ENCODE measurements at regions not wholly inside any gene's neighbourhood (a gene's known extent, or its start where the extent isn't known, plus 50 kb on each side); places are given as distances from the start of the nearest gene placed in this dataset.
"Not testable (repeated sequence)": the region's sequence is repeated elsewhere in the genome, so short reads cannot be mapped to it uniquely, and the experiment has no call there.

DNA sequence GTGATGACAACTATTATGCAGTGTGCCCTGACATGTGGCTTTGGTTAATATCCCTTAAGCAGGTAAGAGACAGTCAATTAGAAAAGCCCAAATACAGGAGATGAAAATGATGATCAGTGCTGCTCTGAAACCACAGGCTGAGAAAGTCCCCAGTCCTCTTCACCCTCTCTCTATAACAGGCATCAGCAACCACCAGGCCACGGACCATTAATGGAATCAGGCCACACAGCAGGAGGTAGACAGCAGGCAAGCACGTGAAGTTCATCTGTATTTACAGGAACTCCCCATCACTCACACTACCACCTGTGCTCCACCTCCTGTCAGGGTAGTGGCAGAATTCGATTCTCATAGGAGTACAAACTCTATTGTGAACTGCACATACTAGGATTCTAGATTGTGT lies 591.6 kb upstream of the CYLC2 start:
- TF ChIP-seq, protein P1, sequence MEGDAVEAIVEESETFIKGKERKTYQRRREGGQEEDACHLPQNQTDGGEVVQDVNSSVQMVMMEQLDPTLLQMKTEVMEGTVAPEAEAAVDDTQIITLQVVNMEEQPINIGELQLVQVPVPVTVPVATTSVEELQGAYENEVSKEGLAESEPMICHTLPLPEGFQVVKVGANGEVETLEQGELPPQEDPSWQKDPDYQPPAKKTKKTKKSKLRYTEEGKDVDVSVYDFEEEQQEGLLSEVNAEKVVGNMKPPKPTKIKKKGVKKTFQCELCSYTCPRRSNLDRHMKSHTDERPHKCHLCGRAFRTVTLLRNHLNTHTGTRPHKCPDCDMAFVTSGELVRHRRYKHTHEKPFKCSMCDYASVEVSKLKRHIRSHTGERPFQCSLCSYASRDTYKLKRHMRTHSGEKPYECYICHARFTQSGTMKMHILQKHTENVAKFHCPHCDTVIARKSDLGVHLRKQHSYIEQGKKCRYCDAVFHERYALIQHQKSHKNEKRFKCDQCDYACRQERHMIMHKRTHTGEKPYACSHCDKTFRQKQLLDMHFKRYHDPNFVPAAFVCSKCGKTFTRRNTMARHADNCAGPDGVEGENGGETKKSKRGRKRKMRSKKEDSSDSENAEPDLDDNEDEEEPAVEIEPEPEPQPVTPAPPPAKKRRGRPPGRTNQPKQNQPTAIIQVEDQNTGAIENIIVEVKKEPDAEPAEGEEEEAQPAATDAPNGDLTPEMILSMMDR (IDR thresholded peaks at IDR 0.05; ENCODE audit: insufficient read depth, low read length, poor library complexity, severe bottlenecking), result no peak
- no peak for TF ChIP-seq EZH2phosphoT487 (conservative IDR thresholded peaks at IDR 0.05; ENCODE audit: low read length)

DNA sequence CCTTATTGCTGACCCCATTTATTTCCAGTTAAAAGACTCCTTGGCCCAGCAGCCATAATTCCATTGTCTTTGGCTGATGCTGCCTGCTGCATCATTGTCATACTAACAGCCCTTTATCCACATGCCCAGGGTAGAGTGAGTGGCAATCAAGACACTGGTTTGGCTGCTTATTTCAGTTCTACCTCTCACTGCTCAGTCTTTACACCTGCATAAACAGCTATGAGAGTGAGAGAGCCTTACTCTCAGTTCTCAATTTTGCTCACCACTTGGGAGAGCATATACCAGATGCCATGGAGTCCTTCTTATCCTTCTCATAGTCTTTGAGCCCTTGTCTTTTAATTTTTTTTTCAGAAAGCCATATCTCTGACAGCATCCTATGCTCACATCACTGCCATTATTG lies 596.9 kb upstream of the CYLC2 start:
- TF ChIP-seq, protein P1 (IDR thresholded peaks at IDR 0.05; ENCODE audit: insufficient read depth, low read length, poor library complexity, severe bottlenecking), result no peak
- TF ChIP-seq EZH2phosphoT487 (conservative IDR thresholded peaks at IDR 0.05; ENCODE audit: low read length), result no peak
- Histone ChIP-seq H3K9me2 (replicated peaks; ENCODE audit: insufficient read depth, low read length) (no peaks in the 10 kb centered on the region), H3K9me3 (ENCODE audit: insufficient read depth, low read length) (no peaks in the 10 kb centered on the region), H3K27me3 (ENCODE audit: low read length) (no peaks in the 10 kb centered on the region), H3K27ac (ENCODE audit: low read depth, low read length) (no peak overlapping the region), H4K20me1 (ENCODE audit: low read depth, low read length) (no peaks in the 10 kb centered on the region), H3F3A (ENCODE audit: insufficient read depth) (no peaks in the 10 kb centered on the region), H3K79me2 (ENCODE audit: insufficient read depth, low read length) (no peaks in the 10 kb centered on the region), H3K36me3 (ENCODE audit: low read length) (no peaks in the 10 kb centered on the region), H2AFZ (ENCODE audit: low read depth, low read length, severe bottlenecking) (no peak overlapping the region), H3K4me3 (ENCODE audit: insufficient read depth, low read length, poor library complexity, severe bottlenecking) (no peak overlapping the region), H3K4me2 (ENCODE audit: low read depth, low read length, poor library complexity, severe bottlenecking) (no peak overlapping the region), H3K9ac (ENCODE audit: low read length) (no peak overlapping the region)

More for the DNA sequence above, 591.6 kb upstream of the CYLC2 start:
- no peak overlapping the region for H3K4me2 ChIP-seq (ENCODE audit: low read depth, low read length, poor library complexity, severe bottlenecking)
- no peaks in the 10 kb centered on the region for H4K20me1 ChIP-seq (ENCODE audit: low read depth, low read length)
- H3K9me2 ChIP-seq (replicated peaks; ENCODE audit: insufficient read depth, low read length), result no peaks in the 10 kb centered on the region
- H3K27me3 ChIP-seq (ENCODE audit: low read length), result no peaks in the 10 kb centered on the region
- no peak overlapping the region for H3K4me3 ChIP-seq (ENCODE audit: insufficient read depth, low read length, poor library complexity, severe bottlenecking)
- H3K79me2 ChIP-seq (ENCODE audit: insufficient read depth, low read length), result no peaks in the 10 kb centered on the region
- H2AFZ ChIP-seq (ENCODE audit: low read depth, low read length, severe bottlenecking), result no peak overlapping the region
- H3K36me3 ChIP-seq (ENCODE audit: low read length), result no peaks in the 10 kb centered on the region
- H3F3A ChIP-seq (ENCODE audit: insufficient read depth), result no peaks in the 10 kb centered on the region
- no peak overlapping the region for H3K9ac ChIP-seq (ENCODE audit: low read length)
- H3K9me3 ChIP-seq (ENCODE audit: insufficient read depth, low read length), result no peaks in the 10 kb centered on the region
- H3K27ac ChIP-seq (ENCODE audit: low read depth, low read length), result no peak overlapping the region

DNA sequence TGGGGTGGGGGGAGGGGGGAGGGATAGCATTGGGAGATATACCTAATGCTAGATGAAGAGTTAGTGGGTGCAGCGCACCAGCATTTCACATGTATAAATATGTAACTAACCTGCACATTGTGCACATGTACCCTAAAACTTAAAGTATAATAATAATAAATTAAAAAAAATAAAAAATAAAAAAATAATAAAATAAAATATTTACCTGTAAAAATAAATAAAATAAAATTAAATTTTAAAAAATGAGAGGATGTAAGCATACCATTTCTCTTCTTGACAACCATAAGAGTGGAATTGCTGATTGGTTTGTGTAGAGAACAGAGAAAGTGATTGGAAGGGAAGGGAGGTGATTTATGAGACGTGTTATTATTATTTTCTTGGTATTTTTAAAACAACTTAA lies 609.5 kb upstream of the CYLC2 start:
- H3K9me2 ChIP-seq (replicated peaks; ENCODE audit: insufficient read depth, low read length); H3K36me3 ChIP-seq (ENCODE audit: low read length); H3K79me2 ChIP-seq (ENCODE audit: insufficient read depth, low read length); H4K20me1 ChIP-seq (ENCODE audit: low read depth, low read length); H3K4me2 ChIP-seq (ENCODE audit: low read depth, low read length, poor library complexity, severe bottlenecking); H2AFZ ChIP-seq (ENCODE audit: low read depth, low read length, severe bottlenecking); H3K4me3 ChIP-seq (ENCODE audit: insufficient read depth, low read length, poor library complexity, severe bottlenecking); H3K27me3 ChIP-seq (ENCODE audit: low read length); H3K9me3 ChIP-seq (ENCODE audit: insufficient read depth, low read length); H3F3A ChIP-seq (ENCODE audit: insufficient read depth); H3K9ac ChIP-seq (ENCODE audit: low read length); H3K27ac ChIP-seq (ENCODE audit: low read depth, low read length): not testable (repeated sequence)

DNA sequence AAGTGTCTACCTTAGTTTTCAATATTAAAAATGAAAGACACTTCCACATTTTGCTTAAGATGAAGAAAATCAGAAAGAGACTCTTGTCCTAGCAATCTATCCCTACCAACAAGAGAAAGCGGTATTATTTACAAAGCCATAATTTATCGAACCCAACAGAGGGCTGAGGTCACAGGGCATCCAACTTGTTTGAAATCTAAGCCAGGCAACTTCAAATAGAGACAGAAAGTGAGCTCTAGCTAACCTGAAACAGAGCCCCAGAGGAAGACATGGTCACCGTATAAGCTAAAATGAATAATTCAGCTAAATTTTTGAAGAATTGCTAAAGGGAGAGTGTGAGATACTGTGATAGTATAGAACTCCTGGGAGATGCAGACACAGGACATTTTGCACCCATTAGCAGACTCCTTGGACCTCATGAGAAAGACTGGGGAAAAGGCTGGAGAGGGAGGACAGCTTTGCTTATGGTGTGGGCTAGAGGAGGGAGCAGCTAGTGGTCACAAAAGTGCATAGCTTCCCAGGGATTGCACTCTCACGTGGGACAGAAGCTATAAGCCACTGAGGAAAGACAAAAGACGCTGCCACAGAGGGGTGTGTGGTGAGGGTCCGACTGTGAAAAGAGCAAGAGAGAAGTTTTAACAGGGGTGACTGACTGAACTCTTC lies 624.2 kb upstream of the GRIN3A start:
- Histone ChIP-seq H4K20me1 (ENCODE audit: low read depth, low read length) (no peaks in the 10 kb centered on the region), H3K79me2 (ENCODE audit: insufficient read depth, low read length) (no peaks in the 10 kb centered on the region), H3K9me2 (replicated peaks; ENCODE audit: insufficient read depth, low read length) (no peaks in the 10 kb centered on the region), H3K36me3 (ENCODE audit: low read length) (no peaks in the 10 kb centered on the region), H3K27ac (ENCODE audit: low read depth, low read length) (no peak overlapping the region), H3K27me3 (ENCODE audit: low read length) (no peaks in the 10 kb centered on the region), H3K9me3 (ENCODE audit: insufficient read depth, low read length) (no peaks in the 10 kb centered on the region), H3K4me3 (ENCODE audit: insufficient read depth, low read length, poor library complexity, severe bottlenecking) (no peak overlapping the region), H3F3A (ENCODE audit: insufficient read depth) (no peaks in the 10 kb centered on the region), H3K9ac (ENCODE audit: low read length) (no peak overlapping the region), H2AFZ (ENCODE audit: low read depth, low read length, severe bottlenecking) (no peak overlapping the region), H3K4me2 (ENCODE audit: low read depth, low read length, poor library complexity, severe bottlenecking) (no peak overlapping the region)
- TF ChIP-seq, protein P1 (IDR thresholded peaks at IDR 0.05; ENCODE audit: insufficient read depth, low read length, poor library complexity, severe bottlenecking), result no peak
- no peak for TF ChIP-seq EZH2phosphoT487 (conservative IDR thresholded peaks at IDR 0.05; ENCODE audit: low read length)
